Ascending aorta (tissue), 2 donors: ENCODE measurements at regions not wholly inside any gene's neighbourhood (a gene's known extent, or its start where the extent isn't known, plus 50 kb on each side); places are given as distances from the start of the nearest gene placed in this dataset.
"Not testable (repeated sequence)": the region's sequence is repeated elsewhere in the genome, so short reads cannot be mapped to it uniquely, and the experiment has no call there.

Experiments used
- DNase-seq, 2 donors: peaks; one replicate each; pipeline ENCODE4 v3.0.0-alpha.2; 2019; ENCODE audit warnings: low spot score in 2 of 2
- H3K27ac ChIP-seq, 2 donors: fragments of 200-600 bp; sonication (generic); one replicate each; pipeline ENCODE4 v1.5.1; 2016 to 2017; ENCODE audit warnings: mild to moderate bottlenecking in 1 of 2
- H3K27me3 ChIP-seq: fragments of 200-600 bp; sonication (generic); one replicate; pipeline ENCODE4 v1.5.1; 2017
- H3K36me3 ChIP-seq, 2 donors: fragments of 200-600 bp; sonication (generic); one replicate each; pipeline ENCODE4 v1.5.1; 2016
- H3K4me1 ChIP-seq, 2 donors: fragments of 200-600 bp; sonication (generic); one replicate each; pipeline ENCODE4 v1.5.1; 2016 to 2017; ENCODE audit warnings: mild to moderate bottlenecking in 1 of 2
- H3K4me3 ChIP-seq, 2 donors: fragments of 200-600 bp; sonication (generic); one replicate each; pipeline ENCODE4 v1.5.1; 2016 to 2017; ENCODE audit warnings: mild to moderate bottlenecking in 1 of 2
- H3K9me3 ChIP-seq, 2 donors: fragments of 200-600 bp; sonication (generic); one replicate each; pipeline ENCODE4 v1.5.1; 2016
- intact Hi-C: fragments of 100-400 bp; cut with DNase I; formaldehyde crosslinking; loops from one replicate; pipeline ENCODE4 v1.15.1; 2023

DNA sequence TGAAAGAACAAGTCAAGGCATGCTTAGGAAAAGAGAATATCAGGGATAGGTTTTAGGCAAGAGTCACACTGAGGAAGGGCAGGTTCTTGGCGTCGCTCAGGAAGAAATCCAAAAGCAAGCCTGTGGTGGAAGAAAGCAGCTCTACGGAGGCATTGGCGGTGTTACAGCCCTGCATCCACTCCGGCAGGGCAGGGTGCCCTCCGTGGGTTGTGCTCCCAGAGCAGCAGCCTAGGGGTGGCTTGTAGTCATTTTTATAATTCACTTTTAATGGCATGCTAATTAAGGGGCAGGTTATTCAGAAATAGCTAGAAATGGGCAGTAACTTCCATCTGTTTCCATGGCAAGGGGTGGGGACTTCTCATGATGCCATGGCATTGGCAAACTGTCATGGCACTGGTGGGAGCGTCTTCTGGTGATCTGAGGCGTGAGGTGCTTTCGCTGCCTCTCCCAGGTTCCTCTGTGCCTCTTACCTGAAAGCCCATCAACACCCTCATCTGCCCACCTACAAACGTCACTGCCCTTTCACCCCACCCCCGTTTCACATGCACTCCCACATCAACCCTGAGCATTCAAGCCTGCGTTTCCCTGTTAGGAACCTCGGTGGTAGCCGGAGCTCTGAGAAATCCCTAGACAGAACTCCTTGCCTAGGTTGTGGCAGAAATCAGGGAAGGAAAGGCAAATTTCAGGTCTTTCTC, 1763.8 kb upstream of the TPTE start:
- H3K4me3 ChIP-seq, H3K9me3 ChIP-seq, intact Hi-C loops, DNase-seq, H3K36me3 ChIP-seq, H3K27me3 ChIP-seq, H3K4me1 ChIP-seq, H3K27ac ChIP-seq: not testable (repeated sequence)

DNA sequence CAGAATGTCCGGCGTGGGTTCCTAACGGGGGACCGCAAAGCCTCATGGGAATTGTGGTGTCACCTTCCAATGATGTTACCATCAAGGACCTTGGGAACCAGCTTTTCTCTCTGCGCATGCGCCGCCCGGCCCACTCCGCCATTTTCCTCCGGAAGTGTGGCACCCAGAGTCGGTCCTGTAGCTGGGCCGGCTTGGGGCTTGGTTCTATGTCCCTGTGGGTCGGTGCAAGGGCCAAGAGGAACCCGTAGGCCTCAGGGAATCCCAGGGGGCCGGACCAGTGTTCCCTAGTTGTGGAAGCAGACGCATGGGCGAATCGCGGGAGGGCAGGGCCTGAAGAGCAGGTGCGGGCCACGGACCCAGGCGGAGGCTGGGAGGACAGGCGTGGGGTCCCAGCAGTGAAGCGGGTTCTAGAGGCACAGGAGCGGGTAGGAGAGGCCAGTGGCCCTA, 1762.4 kb upstream of the TPTE start:
- H3K27me3 ChIP-seq, H3K9me3 ChIP-seq, intact Hi-C loops, H3K4me3 ChIP-seq, H3K27ac ChIP-seq, H3K4me1 ChIP-seq, H3K36me3 ChIP-seq: not testable (repeated sequence)
- peak in 1 of 2 donors; percentile 67 for DNase-seq

- intact Hi-C loops, H3K9me3 ChIP-seq, H3K27ac ChIP-seq, H3K36me3 ChIP-seq, H3K4me3 ChIP-seq, H3K27me3 ChIP-seq, DNase-seq, H3K4me1 ChIP-seq: not testable (repeated sequence)
These were observed 1759.1 kb upstream of the TPTE start for GRCh38 chr21:8762241-8762640.

- H3K4me1 ChIP-seq, DNase-seq, H3K27me3 ChIP-seq, H3K36me3 ChIP-seq, intact Hi-C loops, H3K27ac ChIP-seq, H3K4me3 ChIP-seq, H3K9me3 ChIP-seq: not testable (repeated sequence)
These were observed 1757.0 kb upstream of the TPTE start for GRCh38 chr21:8764416-8764815.

GRCh38 chr21:8766142-8766541, 1755.2 kb upstream of the TPTE start:
- H3K36me3 ChIP-seq, H3K27me3 ChIP-seq, H3K27ac ChIP-seq, intact Hi-C loops, H3K4me3 ChIP-seq, H3K9me3 ChIP-seq, DNase-seq, H3K4me1 ChIP-seq: not testable (repeated sequence)

DNA sequence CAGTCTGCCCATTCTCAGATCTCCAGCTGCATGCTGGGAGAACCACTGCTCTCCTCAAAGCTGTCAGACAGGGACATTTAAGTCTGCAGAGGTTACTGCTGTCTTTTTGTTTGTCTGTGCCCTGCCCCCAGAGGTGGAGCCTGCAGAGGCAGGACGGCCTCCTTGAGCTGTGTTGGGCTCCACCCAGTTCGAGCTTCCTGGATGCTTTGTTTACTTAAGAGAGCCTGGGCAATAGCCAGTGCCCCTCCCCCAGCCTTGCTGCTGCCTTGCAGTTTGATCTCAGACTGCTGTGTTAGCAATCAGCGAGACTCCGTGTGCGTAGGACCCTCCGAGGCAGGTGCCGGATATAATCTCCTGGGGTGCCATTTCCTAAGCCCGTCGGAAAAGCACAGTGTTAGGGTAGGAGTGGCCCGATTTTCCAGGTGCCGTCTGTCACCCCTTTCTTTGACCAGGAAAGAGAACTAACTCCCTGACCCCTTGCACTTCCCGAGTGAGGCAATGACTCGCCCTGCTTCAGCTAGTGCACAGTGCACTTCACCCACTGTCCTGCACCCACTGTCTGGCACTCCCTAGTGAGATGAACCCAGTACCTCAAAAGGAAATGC, 1748.4 kb upstream of the TPTE start:
- DNase-seq, H3K4me3 ChIP-seq, H3K36me3 ChIP-seq, intact Hi-C loops, H3K9me3 ChIP-seq, H3K4me1 ChIP-seq, H3K27me3 ChIP-seq, H3K27ac ChIP-seq: not testable (repeated sequence)

DNA sequence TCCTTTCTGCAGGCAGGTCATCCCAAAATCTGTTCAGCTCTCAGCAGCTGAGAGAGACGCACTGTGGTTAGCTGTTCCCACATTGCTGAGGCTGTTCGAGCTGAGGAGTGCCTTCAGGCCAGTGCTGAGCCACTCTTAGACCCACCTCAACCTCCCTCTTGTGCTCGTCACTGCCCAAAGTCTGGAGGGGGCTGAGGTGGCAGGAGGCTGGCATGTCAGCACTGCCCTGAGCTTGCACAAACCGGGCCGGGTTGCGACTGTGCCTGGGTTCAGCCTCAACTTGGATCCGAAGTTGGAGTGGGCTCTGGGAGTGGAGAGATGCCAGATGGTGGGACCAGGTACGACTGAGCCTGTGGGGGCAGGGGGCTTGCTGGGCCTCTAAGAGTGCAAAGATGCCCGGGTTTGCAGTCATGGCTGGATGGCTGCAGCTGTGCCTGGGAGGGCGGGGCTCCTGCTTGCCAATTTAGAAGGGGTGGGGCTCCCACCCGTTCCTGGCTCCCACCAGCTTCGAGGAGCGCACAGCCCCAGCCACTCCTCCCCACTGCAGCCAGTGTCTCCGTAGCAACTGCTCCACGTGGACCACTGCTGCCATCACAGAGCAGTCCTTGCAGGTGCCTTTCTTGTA, 1745.7 kb upstream of the TPTE start:
- H3K36me3 ChIP-seq, H3K4me1 ChIP-seq, intact Hi-C loops, H3K9me3 ChIP-seq, H3K4me3 ChIP-seq, H3K27ac ChIP-seq, DNase-seq, H3K27me3 ChIP-seq: not testable (repeated sequence)

DNA sequence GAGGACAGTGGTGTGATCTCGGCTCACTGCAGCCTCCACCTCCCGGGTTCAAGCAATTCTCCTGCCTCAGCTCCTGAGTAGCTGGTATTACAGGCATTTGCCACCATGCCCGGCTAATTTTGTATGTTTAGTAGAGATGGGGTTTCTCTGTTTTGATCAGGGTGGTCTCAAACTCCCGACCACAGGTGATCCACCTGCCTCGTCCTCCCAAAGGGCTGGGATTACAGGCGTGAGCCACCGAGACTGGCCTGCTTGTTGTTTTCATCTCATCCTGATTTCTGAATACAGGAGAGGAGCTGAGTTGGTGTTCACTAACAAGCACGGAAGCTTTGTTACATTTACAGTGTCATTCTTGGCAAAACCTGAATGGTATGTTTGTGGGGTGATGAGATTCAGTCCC, 1744.1 kb upstream of the TPTE start:
- intact Hi-C loops, DNase-seq: not testable (repeated sequence)

GRCh38 chr21:8778323-8779085, 1742.9 kb upstream of the TPTE start:
- intact Hi-C loops, H3K27me3 ChIP-seq, H3K36me3 ChIP-seq, DNase-seq, H3K4me3 ChIP-seq, H3K9me3 ChIP-seq, H3K4me1 ChIP-seq, H3K27ac ChIP-seq: not testable (repeated sequence)

More for the DNA sequence above, 1744.1 kb upstream of the TPTE start:
- not testable (repeated sequence) for H3K27ac ChIP-seq, H3K9me3 ChIP-seq, H3K4me3 ChIP-seq, H3K36me3 ChIP-seq, H3K27me3 ChIP-seq, H3K4me1 ChIP-seq

- DNase-seq, H3K4me1 ChIP-seq, H3K4me3 ChIP-seq, H3K36me3 ChIP-seq, H3K27me3 ChIP-seq, intact Hi-C loops, H3K9me3 ChIP-seq, H3K27ac ChIP-seq: not testable (repeated sequence)
These were observed 1708.5 kb upstream of the TPTE start for GRCh38 chr21:8812840-8813239.

DNA sequence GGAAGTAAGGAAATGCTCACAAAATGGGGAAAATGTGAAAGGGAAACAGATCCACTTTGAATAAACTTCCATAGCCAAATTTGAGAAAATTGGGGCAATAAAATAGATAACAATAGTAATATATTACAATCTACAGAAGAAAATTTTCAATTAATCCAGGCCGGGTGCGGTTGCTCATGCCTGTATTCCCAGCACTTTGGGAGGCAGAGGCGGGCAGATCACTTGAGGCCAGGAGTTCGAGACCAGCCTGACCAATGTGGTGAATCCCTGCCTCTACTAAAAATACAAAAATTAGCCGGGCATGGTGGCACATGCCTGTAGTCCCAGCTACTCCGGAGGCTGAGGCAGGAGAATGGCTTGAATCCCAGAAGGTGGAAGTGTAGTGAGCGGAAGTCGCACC, 1687.1 kb upstream of the TPTE start:
- H3K36me3 ChIP-seq, H3K9me3 ChIP-seq, H3K4me1 ChIP-seq, H3K27me3 ChIP-seq, H3K27ac ChIP-seq, intact Hi-C loops, H3K4me3 ChIP-seq: not testable (repeated sequence)
- DNase-seq, result peak in 1 of 2 donors; percentile 53
